ENCODE measurements at regions not wholly inside any gene's neighbourhood (a gene's known extent, or its start where the extent isn't known, plus 50 kb on each side); places are given as distances from the start of the nearest gene placed in this dataset.
"Not testable (repeated sequence)": the region's sequence is repeated elsewhere in the genome, so short reads cannot be mapped to it uniquely, and the experiment has no call there.

- no peak for FAIRE-seq
Observed at GRCh38 chr4:158958489-158959270, 144.2 kb upstream of the RAPGEF2 start.

GRCh38 chr4:158962393-158962792 lies 140.5 kb upstream of the RAPGEF2 start:
- no peak for FAIRE-seq

- not testable (repeated sequence) for FAIRE-seq
Observed at GRCh38 chr4:158963282-158963681, 139.6 kb upstream of the RAPGEF2 start.

- FAIRE-seq, result no peak
Observed at GRCh38 chr4:158964114-158964727, 138.7 kb upstream of the RAPGEF2 start.

- FAIRE-seq, result no peak
Observed at GRCh38 chr4:158964728-158965124, 138.2 kb upstream of the RAPGEF2 start.

GRCh38 chr4:158965226-158965625 lies 137.7 kb upstream of the RAPGEF2 start:
- no peak for FAIRE-seq

GRCh38 chr4:158966091-158966490 lies 136.8 kb upstream of the RAPGEF2 start:
- FAIRE-seq, result no peak

- FAIRE-seq, result no peak
Observed at GRCh38 chr4:158968961-158969360, 133.9 kb upstream of the RAPGEF2 start.

GRCh38 chr4:158970812-158971211 lies 132.1 kb upstream of the RAPGEF2 start:
- no peak for FAIRE-seq

GRCh38 chr4:158974438-158974837 lies 128.4 kb upstream of the RAPGEF2 start:
- FAIRE-seq, result not testable (repeated sequence)

GRCh38 chr4:158980711-158981110 lies 122.2 kb upstream of the RAPGEF2 start:
- not testable (repeated sequence) for FAIRE-seq

- FAIRE-seq, result no peak
Observed at GRCh38 chr4:158991534-158992155, 111.2 kb upstream of the RAPGEF2 start.

GRCh38 chr4:158993891-158994290 lies 109.0 kb upstream of the RAPGEF2 start:
- no peak for FAIRE-seq

GRCh38 chr4:158995040-158995439 lies 107.8 kb upstream of the RAPGEF2 start:
- no peak for FAIRE-seq

GRCh38 chr4:158995965-158996364 lies 106.9 kb upstream of the RAPGEF2 start:
- no peak for FAIRE-seq

- no peak for FAIRE-seq
Observed at GRCh38 chr4:158996669-158997074, 106.2 kb upstream of the RAPGEF2 start.

- no peak for FAIRE-seq
Observed at GRCh38 chr4:158997660-158998349, 105.1 kb upstream of the RAPGEF2 start.

GRCh38 chr4:158998624-158999023 lies 104.3 kb upstream of the RAPGEF2 start:
- FAIRE-seq, result no peak

- FAIRE-seq, result no peak
Observed at GRCh38 chr4:158999166-158999682, 103.7 kb upstream of the RAPGEF2 start.

- FAIRE-seq, result peak; percentile 51
Observed at GRCh38 chr4:158999849-159000248, 103.0 kb upstream of the RAPGEF2 start.

- peak; percentile 89 for FAIRE-seq
Observed at GRCh38 chr4:159002950-159003349, 99.9 kb upstream of the RAPGEF2 start.

- no peak for FAIRE-seq
Observed at GRCh38 chr4:159003420-159004253, 99.2 kb upstream of the RAPGEF2 start.

All from colon (tissue), 2 donors.